ENCODE measurements at regions not wholly inside any gene's neighbourhood (a gene's known extent, or its start where the extent isn't known, plus 50 kb on each side); places are given as distances from the start of the nearest gene placed in this dataset.

- H3K27me3 ChIP-seq (ENCODE audit: insufficient read depth, low read length) = no peaks in the 10 kb centered on the region
- H3K9me3 ChIP-seq (ENCODE audit: insufficient read depth, low read depth, low read length) = no peaks in the 10 kb centered on the region
- H3K36me3 ChIP-seq (ENCODE audit: insufficient read depth, low read length) = no peaks in the 10 kb centered on the region
- 67% methylated on average over 1 of the region's 1 CpG for WGBS
- H3K27ac ChIP-seq (ENCODE audit: low read depth, low read length) = no peak overlapping the region
- H3K4me3 ChIP-seq (ENCODE audit: low read length) = no peak overlapping the region
- no peak overlapping the region for H3K9ac ChIP-seq (ENCODE audit: low read depth, low read length)
- H3K4me1 ChIP-seq (ENCODE audit: insufficient read depth, low read length) = no peaks in the 10 kb centered on the region
These were observed 60.5 kb upstream of the LRIG3 start for GRCh38 chr12:58980768-58981167.

- Histone ChIP-seq H3K4me3 (ENCODE audit: low read length) (no peak overlapping the region), H3K9ac (ENCODE audit: low read depth, low read length) (no peak overlapping the region), H3K4me1 (ENCODE audit: insufficient read depth, low read length) (no peaks in the 10 kb centered on the region), H3K36me3 (ENCODE audit: insufficient read depth, low read length) (no peaks in the 10 kb centered on the region), H3K9me3 (ENCODE audit: insufficient read depth, low read depth, low read length) (no peaks in the 10 kb centered on the region), H3K27me3 (ENCODE audit: insufficient read depth, low read length) (no peaks in the 10 kb centered on the region), H3K27ac (ENCODE audit: low read depth, low read length) (no peak overlapping the region)
- WGBS = 96% methylated on average over 2 of the region's 3 CpGs
These were observed 58.4 kb upstream of the LRIG3 start for GRCh38 chr12:58978717-58979116.

- no peak overlapping the region for H3K27ac ChIP-seq (ENCODE audit: low read depth, low read length)
- no peaks in the 10 kb centered on the region for H3K9me3 ChIP-seq (ENCODE audit: insufficient read depth, low read depth, low read length)
- 98% methylated on average over 4 of the region's 4 CpGs for WGBS
- no peaks in the 10 kb centered on the region for H3K36me3 ChIP-seq (ENCODE audit: insufficient read depth, low read length)
- H3K9ac ChIP-seq (ENCODE audit: low read depth, low read length) = no peak overlapping the region
- H3K4me1 ChIP-seq (ENCODE audit: insufficient read depth, low read length) = no peaks in the 10 kb centered on the region
- no peaks in the 10 kb centered on the region for H3K27me3 ChIP-seq (ENCODE audit: insufficient read depth, low read length)
- H3K4me3 ChIP-seq (ENCODE audit: low read length) = no peak overlapping the region
These were observed 57.2 kb upstream of the LRIG3 start for GRCh38 chr12:58977476-58977875.

DNA sequence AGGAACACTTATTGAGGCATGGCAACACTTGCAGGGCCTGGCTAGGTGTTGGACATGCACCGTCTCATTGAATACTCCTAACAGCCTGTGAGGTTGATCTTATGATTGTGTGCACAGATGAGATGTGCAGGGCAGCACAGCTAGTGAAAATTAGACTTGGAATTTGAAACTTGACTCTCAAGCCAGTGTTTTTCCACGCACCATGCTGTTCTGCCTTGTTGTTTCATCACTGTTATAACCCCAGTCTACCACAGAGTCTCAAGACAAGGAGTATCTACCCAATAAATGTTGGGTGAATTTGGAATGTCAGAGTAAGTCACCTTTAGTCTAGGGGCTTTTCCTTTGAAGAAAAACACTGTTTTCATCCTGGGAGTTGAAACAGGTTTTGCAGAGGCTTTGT is 55.8 kb upstream of the LRIG3 start:
- Histone ChIP-seq H3K9me3 (ENCODE audit: insufficient read depth, low read depth, low read length) (no peaks in the 10 kb centered on the region), H3K27me3 (ENCODE audit: insufficient read depth, low read length) (no peaks in the 10 kb centered on the region), H3K4me1 (ENCODE audit: insufficient read depth, low read length) (no peaks in the 10 kb centered on the region), H3K27ac (ENCODE audit: low read depth, low read length) (no peak overlapping the region), H3K36me3 (ENCODE audit: insufficient read depth, low read length) (no peaks in the 10 kb centered on the region), H3K4me3 (ENCODE audit: low read length) (no peak overlapping the region), H3K9ac (ENCODE audit: low read depth, low read length) (no peak overlapping the region)
- WGBS = 100% methylated on average over 2 of the region's 2 CpGs

Data from HUES64 (cell line).